ENCODE measurements at regions not wholly inside any gene's neighbourhood (a gene's known extent, or its start where the extent isn't known, plus 50 kb on each side); places are given as distances from the start of the nearest gene placed in this dataset.

GRCh38 chr4:79053754-79054153 lies 114.5 kb upstream of the PAQR3 start:
- DNase-seq (ENCODE audit: low read depth) = no peak
- in situ Hi-C loops (cut with HindIII; ENCODE audit: low pct_unique_long_range_greater_than_20kb, low sequenced_read_pairs) = no loop called here

GRCh38 chr4:79050541-79050880 lies 111.3 kb upstream of the PAQR3 start:
- no peak for DNase-seq (ENCODE audit: low read depth)
- in situ Hi-C loops (cut with HindIII; ENCODE audit: low pct_unique_long_range_greater_than_20kb, low sequenced_read_pairs) = no loop called here

- DNase-seq (ENCODE audit: low read depth) = no peak
- in situ Hi-C loops (cut with HindIII; ENCODE audit: low pct_unique_long_range_greater_than_20kb, low sequenced_read_pairs) = no loop called here
Measured at GRCh38 chr4:79049840-79050540, 110.8 kb upstream of the PAQR3 start.

- no peak for DNase-seq (ENCODE audit: low read depth)
- in situ Hi-C loops (cut with HindIII; ENCODE audit: low pct_unique_long_range_greater_than_20kb, low sequenced_read_pairs) = no loop called here
Measured at GRCh38 chr4:79048878-79049277, 109.6 kb upstream of the PAQR3 start.

GRCh38 chr4:79047316-79047715 lies 108.1 kb upstream of the PAQR3 start:
- DNase-seq (ENCODE audit: low read depth) = no peak
- in situ Hi-C loops (cut with HindIII; ENCODE audit: low pct_unique_long_range_greater_than_20kb, low sequenced_read_pairs) = no loop called here

- in situ Hi-C loops (cut with HindIII; ENCODE audit: low pct_unique_long_range_greater_than_20kb, low sequenced_read_pairs) = no loop called here
Measured at GRCh38 chr4:79046016-79046592, 106.9 kb upstream of the PAQR3 start.

GRCh38 chr4:79044141-79044659 lies 105.0 kb upstream of the PAQR3 start:
- in situ Hi-C loops (cut with HindIII; ENCODE audit: low pct_unique_long_range_greater_than_20kb, low sequenced_read_pairs) = no loop called here
- no peak for DNase-seq (ENCODE audit: low read depth)

More at GRCh38 chr4:79046016-79046592, 106.9 kb upstream of the PAQR3 start:
- DNase-seq (ENCODE audit: low read depth) = no peak

- no peak for DNase-seq (ENCODE audit: low read depth)
- in situ Hi-C loops (cut with HindIII; ENCODE audit: low pct_unique_long_range_greater_than_20kb, low sequenced_read_pairs) = no loop called here
Measured at GRCh38 chr4:79043138-79043537, 103.9 kb upstream of the PAQR3 start.

- peak; percentile 32 for DNase-seq (ENCODE audit: low read depth)
- in situ Hi-C loops (cut with HindIII; ENCODE audit: low pct_unique_long_range_greater_than_20kb, low sequenced_read_pairs) = no loop called here
Measured at GRCh38 chr4:79042079-79042674, 102.9 kb upstream of the PAQR3 start.

GRCh38 chr4:79034544-79034943 lies 95.3 kb upstream of the PAQR3 start:
- no peak for DNase-seq (ENCODE audit: low read depth)
- in situ Hi-C loops (cut with HindIII; ENCODE audit: low pct_unique_long_range_greater_than_20kb, low sequenced_read_pairs) = no loop called here

- in situ Hi-C loops (cut with HindIII; ENCODE audit: low pct_unique_long_range_greater_than_20kb, low sequenced_read_pairs) = no loop called here
- no peak for DNase-seq (ENCODE audit: low read depth)
Measured at GRCh38 chr4:79030973-79031372, 91.7 kb upstream of the PAQR3 start.

GRCh38 chr4:79027656-79028055 lies 88.4 kb upstream of the PAQR3 start:
- in situ Hi-C loops (cut with HindIII; ENCODE audit: low pct_unique_long_range_greater_than_20kb, low sequenced_read_pairs) = no loop called here
- no peak for DNase-seq (ENCODE audit: low read depth)

GRCh38 chr4:79025170-79025569 lies 85.9 kb upstream of the PAQR3 start:
- DNase-seq (ENCODE audit: low read depth) = no peak

GRCh38 chr4:79023799-79024770 lies 84.8 kb upstream of the PAQR3 start:
- no peak for DNase-seq (ENCODE audit: low read depth)
- in situ Hi-C loops (cut with HindIII; ENCODE audit: low pct_unique_long_range_greater_than_20kb, low sequenced_read_pairs) = no loop called here

More at GRCh38 chr4:79025170-79025569, 85.9 kb upstream of the PAQR3 start:
- in situ Hi-C loops (cut with HindIII; ENCODE audit: low pct_unique_long_range_greater_than_20kb, low sequenced_read_pairs) = no loop called here

GRCh38 chr4:79022529-79022928 lies 83.3 kb upstream of the PAQR3 start:
- in situ Hi-C loops (cut with HindIII; ENCODE audit: low pct_unique_long_range_greater_than_20kb, low sequenced_read_pairs) = no loop called here
- no peak for DNase-seq (ENCODE audit: low read depth)

GRCh38 chr4:79017481-79017880 lies 78.2 kb upstream of the PAQR3 start:
- DNase-seq (ENCODE audit: low read depth) = no peak
- in situ Hi-C loops (cut with HindIII; ENCODE audit: low pct_unique_long_range_greater_than_20kb, low sequenced_read_pairs) = no loop called here

GRCh38 chr4:79016878-79017277 lies 77.6 kb upstream of the PAQR3 start:
- DNase-seq (ENCODE audit: low read depth) = no peak
- in situ Hi-C loops (cut with HindIII; ENCODE audit: low pct_unique_long_range_greater_than_20kb, low sequenced_read_pairs) = no loop called here

- in situ Hi-C loops (cut with HindIII; ENCODE audit: low pct_unique_long_range_greater_than_20kb, low sequenced_read_pairs) = no loop called here
- DNase-seq (ENCODE audit: low read depth) = no peak
Measured at GRCh38 chr4:79015411-79015810, 76.2 kb upstream of the PAQR3 start.

GRCh38 chr4:79014230-79014629 lies 75.0 kb upstream of the PAQR3 start:
- DNase-seq (ENCODE audit: low read depth) = no peak
- in situ Hi-C loops (cut with HindIII; ENCODE audit: low pct_unique_long_range_greater_than_20kb, low sequenced_read_pairs) = no loop called here

All from Caki2 (cell line).